Right renal pelvis (tissue), 4 donors: ENCODE measurements at regions not wholly inside any gene's neighbourhood (a gene's known extent, or its start where the extent isn't known, plus 50 kb on each side); places are given as distances from the start of the nearest gene placed in this dataset.
"Not testable (repeated sequence)": the region's sequence is repeated elsewhere in the genome, so short reads cannot be mapped to it uniquely, and the experiment has no call there.

ENCODE experiments used
- DNase-seq, 4 donors: peaks; one replicate each; pipeline ENCODE4 v3.0.0-alpha.2; 2013; ENCODE audit warnings: low read depth in 4 of 4, low spot score in 3 of 4, missing footprints in 1 of 4

DNA sequence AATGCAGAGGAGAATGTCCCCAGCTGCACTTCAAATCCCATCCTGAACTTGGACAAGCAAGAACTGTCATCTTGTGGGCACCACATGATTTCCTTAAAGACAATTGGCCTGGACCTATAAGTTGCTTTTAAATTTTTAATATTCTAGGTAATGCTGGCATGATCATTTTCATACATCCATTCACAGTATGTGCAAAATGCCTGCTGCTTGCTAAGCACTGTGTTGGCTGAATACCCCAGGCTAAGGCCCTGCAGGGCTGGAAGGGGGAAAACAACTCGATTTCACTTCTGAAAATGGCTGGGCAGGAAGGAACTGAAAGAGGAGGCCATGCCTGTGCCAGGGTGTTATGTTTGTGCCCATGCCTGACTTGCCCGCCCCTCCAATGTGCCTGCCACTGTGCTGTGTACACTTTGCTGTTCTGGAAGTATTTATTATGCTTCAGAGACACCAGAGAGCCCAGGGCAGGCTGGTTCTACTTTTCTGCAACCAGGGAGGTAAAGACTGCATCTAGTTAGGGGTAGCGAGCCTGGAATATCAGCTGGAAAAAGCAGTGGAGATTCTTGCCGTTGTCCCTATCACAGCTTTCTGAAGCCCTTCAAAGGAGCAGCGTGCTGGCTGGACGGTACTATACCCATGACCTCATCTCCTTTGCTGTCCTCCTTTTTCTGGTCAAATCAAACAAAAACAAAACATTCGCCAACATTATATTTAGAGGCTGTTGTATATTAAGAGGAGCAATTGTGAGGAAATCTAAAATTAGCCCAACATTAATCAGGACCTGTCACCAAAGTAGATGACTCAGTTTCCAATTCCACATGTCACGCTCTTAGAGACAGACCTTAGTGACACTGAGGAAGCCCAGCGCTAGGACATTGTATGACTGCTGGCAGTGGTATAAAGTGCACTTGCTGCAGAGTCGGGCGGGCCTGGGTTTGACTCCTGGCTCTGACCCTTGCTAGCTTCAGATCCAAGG, 158.1 kb downstream of the DDX1 start:
- no peak for DNase-seq

DNA sequence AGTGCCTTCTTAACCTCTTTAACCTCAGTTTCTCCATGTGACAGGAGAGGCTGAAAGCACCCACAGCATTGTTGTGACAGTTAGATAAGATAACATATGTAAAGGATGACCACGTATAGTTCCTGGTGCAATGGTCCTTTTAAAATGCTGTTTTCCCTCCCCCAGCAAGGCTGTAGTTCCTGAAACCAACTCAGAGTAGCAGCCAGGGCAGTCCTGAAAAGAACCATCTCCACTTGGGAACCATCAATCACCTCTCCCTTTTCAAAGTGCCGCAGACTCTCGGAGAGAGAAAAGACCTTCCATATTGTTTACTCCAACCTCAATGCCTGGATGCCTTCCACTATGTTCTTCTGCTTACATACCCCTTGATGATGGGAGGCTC, 158.8 kb downstream of the DDX1 start:
- DNase-seq = no peak

DNA sequence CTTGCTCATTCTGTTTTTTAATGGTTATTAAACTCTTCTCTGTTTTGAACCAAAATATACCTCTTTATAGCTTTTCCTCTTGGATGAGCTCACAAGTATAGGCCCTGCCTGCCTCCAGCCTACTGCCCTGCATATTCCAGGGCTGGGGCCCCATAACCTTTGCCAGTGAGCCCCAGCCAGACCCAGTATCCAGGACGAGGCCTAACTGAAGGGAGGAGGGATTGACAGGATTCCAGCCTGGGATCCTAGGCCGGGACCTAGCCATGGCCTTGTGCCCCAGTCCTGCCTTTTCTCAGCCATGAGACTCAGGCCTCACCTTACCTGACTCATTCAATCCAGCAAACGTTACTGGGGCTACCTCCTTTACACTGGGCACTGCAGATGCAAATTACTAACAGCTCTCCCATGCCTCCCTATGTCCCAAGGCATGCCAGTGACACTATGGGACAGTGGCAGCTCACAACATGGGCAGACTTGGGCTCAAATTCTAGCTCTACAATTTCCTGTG, 159.2 kb downstream of the DDX1 start:
- no peak for DNase-seq

DNA sequence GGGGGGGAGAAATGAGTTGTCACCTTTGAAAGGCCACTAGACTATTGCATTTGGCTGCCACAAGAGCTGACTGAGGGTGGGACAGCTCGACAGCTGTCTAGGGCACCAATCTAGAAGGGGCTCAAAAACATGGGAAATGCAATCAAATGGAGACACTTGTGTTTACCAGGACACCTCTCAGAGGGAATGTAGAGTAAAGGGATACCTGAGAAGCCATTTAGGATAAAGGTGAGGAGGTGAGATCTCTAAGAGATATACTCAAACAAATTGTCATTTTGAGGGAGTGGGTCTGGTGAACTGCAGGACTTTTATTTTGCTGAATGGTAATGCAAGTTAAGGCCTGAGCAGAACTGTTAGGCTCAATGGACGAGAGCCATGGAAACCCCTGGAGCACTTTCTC, 159.8 kb downstream of the DDX1 start:
- no peak for DNase-seq

DNA sequence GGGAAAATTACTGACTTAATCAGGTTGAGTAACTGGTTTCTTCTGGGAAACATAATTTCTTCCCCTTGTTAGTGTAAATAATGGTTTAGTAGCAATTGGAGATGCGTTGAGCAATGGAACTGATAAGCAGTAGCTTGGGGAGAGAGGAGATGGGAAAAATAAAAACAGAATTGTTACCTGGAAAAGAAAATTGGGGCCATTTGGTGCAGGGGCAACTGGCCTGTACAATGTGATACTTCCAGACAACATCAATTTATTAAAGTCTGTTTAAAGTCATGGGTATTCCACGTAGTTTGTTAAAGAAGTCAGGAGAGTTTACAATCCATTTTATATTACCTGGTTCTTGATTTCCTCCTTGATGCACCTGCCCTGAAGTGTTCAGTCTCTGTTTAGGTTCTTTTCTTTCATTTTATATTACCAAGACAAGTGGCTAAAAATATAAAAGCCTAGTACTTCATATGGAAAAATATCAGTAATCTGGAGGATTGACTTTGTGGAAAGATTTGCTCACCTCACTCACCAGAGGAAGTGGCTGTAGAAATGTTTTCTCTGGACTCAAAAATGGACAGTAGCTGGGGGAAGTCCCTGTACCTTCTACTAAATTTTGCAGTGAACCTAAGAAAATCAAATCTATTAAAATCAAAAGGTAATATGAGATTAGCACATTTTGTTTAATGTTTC, 161.0 kb downstream of the DDX1 start:
- DNase-seq = no peak

DNA sequence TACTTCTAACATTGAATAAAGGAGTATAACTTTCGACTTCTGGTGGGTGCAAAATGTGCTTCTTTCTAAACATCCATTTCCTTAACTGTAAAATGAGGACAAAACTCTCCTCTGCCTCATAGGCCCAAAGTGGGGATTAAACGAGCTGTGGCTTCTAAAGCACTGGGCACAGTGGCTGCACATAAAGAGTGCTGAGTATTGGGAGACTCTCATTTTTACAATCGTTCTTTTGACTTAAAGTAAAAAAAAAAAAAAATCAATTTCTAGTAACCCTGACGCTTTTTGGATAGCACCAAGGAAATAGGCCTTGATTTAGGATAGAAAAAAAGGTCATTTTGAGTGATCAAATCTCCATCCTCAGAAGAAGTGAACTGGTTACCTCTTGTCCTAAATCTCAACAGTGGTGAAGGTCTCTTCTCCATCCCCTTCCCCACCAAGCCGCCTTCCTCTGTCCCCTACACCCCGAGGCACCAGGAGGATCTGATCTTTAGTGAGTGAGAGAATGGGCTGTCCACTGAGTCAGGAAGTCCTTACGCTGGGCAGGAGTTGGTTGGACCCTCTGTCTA, 161.6 kb downstream of the DDX1 start:
- no peak for DNase-seq

DNA sequence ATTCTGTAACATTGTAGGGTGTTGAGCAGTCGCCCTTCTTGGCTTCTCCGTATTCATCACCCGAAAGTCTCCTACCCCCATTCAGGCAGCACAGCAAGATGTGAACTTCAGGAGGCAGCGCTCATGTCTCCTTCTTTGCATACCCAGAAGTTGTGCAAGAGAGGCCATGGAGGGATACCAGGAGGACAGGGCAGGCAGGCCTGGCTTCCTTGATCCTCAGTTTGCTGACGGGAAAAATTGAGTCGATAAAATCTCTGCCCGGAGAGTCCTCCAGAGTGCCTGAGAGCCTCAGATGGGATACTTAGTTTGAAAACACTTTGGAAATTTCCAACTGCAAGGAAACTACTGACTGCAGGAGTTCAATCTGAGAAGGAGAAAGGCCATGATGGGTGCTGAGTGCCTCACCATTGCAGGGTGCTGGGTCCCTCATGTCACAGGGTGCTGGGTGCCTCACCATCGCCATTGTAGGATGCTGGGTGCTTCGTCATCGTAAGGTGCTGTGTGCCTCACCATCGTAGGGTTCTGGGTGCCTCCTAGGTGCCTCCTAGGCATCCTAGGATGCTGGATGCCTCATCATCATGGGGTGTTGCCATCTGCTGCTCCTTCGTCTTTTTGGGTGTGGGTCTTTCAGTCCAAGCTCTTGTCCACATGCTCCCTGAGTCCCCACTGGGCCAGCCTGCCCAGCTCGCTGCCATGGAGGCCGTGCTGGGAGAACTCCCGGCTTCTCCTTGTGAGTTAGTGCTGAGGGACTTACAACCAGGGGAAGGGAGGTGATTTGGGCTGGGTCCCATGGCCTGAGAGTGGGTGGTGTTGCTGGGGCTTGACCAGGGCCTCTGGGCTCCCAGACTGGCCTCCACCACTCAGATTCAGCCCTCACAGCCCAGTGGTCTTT, 162.4 kb downstream of the DDX1 start:
- DNase-seq = no peak

DNA sequence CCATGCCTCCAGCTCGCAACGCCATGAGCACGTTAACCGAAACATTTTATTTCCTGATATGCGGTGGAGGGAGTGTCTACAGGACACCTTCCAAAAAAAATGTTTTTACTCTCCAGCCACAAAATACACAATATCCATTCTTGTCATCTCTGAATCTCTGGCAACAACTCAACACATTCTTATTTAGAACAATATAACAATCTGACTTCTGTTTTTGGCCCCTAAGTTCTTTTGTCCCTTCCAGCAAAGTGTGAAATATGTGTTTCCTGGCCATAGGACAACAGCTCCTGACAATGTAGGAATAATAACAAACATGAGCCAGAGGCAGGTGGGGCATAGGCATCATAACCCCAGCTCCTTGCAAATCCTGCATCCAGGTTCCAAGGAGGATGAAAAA, 163.0 kb downstream of the DDX1 start:
- no peak for DNase-seq

DNA sequence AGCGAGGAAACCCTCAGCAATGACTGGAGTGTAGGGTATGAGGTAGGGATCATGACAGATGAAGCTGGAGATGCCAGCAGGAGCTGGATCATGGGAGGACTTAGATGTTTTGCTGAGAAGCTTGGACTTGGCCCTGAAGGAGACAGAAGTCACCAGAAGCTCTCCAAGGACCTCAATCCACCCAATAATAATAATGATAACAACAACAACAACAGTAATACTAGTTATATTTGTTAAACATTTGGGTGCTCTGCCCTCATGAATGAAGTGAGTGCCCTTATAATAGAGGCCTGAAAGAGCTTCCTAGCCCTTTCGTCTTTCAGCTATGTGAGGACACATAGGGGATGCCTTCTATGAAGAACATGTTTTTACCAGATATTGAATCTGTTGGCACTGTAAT, 163.9 kb downstream of the DDX1 start:
- DNase-seq = no peak

DNA sequence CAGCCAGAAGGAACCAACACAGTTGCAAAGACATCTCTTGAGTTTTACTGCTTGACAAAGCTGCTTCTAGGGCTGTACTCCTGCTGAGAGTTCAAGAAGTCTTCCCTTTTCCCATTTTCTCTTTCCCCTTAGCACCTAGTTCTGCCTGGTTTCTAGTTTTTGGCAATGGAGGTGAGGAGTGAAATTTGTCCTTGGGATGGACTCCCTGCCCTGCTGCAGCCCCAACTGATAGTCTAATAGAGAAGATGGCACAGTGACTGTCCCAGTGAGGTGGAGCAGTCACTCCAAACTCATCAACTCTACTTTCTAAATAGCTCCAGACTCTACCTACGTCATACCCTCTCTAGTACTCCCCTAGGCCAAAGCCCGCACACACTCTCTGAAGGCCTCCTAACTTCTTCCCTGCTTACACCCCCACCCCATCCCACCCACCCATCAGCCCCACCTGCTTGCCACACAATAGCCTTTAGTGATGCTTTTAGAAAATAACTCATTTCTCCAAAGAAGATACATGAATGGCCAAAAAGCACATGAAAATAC, 164.4 kb downstream of the DDX1 start:
- no peak for DNase-seq

DNA sequence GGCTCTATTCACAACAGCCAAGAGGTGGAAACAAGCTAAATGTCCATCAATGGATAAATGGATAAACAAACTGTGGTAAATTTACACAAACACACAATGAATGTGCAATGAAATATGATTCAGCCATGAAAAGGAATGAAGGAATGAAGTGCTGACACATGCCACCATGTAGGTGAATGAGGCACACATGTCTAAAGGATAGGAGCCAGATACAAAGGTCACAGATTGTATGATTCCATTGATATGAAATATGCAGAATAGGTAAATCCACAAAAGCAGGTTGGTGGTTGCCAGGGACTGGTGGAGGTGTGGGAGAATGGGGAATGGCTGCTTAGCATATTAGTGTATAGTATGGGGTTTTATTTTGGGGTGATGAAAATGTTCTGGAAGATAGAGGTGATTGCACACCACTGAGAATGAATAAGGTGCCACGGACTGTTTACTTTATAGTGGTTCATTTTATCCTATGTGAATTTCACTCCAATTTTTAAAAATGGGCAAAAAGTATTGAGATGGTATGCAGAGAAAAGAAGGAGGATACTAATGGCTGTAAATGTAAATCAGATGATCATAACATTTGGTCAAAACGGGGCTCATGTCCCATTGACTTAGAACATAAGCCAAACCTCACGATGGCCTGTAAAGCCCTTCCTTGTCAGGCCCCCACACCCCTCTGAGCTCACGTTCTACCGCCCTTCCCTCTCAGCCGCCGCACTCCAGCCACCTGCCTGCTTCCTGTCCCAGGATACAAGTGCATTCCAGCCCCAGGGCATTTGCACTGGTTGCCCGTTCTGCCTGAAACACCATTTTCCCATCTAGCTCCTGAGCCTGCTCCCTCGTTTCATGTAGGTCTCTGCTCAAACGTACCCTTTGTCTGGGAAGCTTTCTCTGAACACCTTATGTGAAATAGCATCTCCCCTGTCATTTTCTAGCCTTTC, 165.5 kb downstream of the DDX1 start:
- no peak for DNase-seq

DNA sequence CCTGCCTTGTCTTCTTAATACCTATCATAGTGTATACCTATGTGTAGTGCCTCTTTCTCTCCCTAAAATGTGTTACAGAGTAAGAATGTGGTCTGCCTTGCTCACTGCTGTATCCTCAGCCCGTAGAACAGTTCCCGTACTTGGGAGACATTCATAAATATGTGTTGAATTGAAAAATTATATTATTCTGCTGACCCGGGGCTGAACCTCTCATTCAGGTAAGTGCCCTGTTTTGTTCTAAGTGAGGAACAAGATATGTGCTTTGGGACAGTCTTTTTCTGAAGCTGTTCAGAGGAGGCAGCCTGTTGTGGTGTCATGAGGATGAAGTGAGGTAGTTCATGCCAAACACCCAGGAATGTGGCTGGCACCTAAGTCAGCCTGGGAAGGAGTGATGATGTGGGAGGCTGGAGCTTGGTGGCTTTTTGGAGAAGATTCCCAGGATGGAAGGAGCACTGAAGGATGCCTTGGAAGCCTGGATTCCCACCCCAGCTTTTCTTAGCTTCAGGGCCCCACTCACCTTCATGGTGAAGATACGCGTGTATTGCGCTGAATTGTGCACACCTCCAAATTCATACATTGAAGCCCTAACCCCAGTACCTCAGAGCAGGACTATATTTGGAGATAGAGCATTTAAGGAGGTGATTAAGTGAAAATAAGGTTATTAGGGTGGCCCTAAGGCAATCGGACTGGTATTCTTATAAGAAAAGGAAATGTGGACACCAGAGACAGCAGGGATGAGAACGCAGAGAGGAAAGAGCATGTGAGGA, 166.3 kb downstream of the DDX1 start:
- no peak for DNase-seq

DNA sequence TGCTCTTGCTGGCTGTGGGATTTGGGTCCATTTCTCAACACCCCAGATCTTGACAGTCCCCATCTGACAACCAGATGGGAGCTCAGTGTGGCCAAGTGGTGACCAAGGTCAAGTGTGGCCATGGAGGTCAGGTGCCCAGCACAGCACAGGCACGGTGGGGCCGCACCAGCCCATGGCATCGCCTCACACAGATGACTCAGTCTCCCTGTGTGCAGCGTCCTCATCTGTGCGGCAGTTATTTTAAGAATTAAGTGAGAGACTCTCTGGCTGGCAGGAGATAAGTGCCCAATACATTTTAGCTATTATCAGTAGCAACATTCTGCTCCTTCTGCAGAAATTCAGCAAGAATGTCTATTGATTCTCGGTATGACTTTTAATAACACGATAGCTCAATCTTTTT, 167.2 kb downstream of the DDX1 start:
- DNase-seq = no peak

DNA sequence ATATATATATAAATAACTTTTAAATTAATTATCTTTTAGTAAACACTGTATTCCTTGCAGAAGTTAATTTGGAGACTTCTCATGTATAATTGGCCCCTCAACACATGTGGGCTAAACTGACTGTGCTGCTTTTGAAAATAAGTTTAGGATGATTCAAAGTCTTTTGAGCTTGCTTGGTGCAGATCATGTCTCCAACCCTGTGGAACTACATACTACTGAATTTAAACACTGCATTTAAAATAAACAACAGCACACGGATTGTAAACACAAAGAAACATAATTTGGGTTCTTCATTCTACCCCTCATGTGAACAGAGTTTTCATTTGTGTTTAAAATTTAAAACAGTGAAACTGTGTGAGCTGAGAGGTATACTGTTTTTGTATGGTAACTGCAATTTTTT, 167.7 kb downstream of the DDX1 start:
- DNase-seq = no peak

DNA sequence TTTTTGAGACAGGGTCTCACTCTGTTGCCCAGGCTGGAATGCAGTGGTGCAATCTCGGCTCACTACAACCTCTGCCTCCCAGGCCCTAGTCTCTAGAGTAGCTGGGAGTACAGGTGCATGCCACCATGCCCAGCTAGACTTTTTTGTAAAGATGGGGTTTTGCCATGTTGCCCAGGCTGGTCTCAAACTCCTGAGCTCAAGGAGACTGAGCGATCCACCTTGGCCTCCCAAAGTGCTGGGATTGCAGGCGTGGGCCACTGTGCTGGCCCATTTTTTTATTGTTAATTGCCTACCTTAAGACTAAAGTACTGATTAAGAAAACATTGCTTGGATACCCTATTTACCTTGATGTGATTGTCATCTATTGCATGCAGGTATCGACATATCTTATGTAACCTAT, 168.1 kb downstream of the DDX1 start:
- not testable (repeated sequence) for DNase-seq

DNA sequence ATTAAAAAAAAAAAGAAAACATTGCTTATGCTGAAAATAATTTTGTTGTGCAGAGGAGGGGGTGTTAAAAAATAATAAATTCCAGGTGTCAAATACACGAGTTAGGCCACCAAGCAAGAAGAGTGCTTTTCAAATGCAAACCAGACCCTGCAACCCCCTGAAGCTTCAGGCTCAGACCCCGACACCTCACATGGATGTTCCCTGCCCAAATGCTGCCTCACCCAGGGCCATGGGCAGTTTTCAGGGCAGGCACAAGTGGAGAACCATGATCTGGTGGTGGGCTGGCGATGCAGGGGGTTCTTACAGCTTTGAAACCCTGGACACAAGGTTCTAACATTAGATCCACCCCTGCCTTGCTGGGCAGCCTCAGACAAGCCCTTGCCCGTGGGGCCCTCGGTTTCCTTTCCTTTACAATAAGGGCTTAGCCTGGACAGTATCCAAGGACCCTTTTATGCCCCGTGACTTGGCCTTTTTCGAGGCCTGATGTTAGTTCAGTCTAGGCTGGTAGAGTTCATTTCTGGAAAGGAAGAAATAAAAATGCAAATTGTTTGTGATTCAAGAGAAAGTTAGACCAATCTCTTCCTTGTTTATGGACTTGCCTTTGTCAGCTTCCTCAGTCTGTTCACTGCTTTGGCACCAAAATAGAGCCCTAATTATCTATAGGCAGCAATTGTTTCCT, 168.7 kb downstream of the DDX1 start:
- DNase-seq = no peak

DNA sequence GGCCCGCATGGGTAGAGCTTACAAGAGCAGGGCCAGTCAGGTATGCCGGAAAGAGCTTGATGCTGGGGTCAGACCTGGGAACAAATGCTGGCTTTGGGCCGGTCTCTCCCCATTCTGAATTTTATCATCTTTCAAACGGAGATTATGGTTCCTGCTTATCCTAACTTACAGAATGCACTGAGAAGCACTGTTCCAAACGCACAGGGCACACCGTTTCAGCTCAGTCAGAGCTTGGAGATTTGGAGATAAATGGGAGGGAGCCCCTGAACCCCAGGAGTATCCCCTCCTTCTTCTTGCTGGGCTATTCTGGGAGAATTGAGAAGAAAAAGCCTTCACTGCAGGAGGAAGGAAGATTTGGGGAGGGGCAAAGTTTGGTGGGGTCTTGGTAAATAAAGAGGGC, 169.4 kb downstream of the DDX1 start:
- DNase-seq = no peak

DNA sequence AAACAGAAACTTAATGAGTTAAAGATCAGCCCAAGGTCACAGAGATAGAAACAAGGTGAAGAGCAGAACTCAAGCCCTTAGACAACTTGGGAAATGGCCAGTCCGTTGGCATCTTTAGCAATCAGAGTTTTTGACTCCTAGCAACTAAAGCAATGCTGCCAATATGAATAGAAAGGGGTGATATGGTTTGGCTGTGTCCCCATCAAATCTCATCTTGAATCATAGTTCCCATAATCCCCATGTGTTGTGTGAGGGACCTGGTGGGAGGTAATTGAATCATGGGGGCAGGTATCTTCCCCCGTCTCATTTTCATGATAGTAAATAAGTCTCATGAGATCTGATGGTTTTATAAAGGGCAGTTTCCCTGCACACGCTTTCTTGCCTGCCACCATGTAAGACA, 170.2 kb downstream of the DDX1 start:
- DNase-seq = no peak
